HEK293 (cell line): ENCODE measurements at regions not wholly inside any gene's neighbourhood (a gene's known extent, or its start where the extent isn't known, plus 50 kb on each side); places are given as distances from the start of the nearest gene placed in this dataset.

Experiments
- CTCF ChIP-seq: fragments of 450-650 bp; formaldehyde crosslinking; IDR thresholded peaks from 2 replicates; pipeline ENCODE4 v1.5.1; 2016; ENCODE audit warnings: missing biosample characterization, missing genetic modification characterization
- KLF7 ChIP-seq: fragments of 450-650 bp; formaldehyde crosslinking; IDR thresholded peaks from 2 replicates; pipeline ENCODE4 v1.5.1; 2016; ENCODE audit warnings: missing biosample characterization, missing genetic modification characterization, borderline replicate concordance
- ZBTB17 ChIP-seq: fragments of 450-650 bp; formaldehyde crosslinking; IDR thresholded peaks from 2 replicates; pipeline ENCODE4 v1.5.1; 2016; ENCODE audit warnings: missing biosample characterization, missing genetic modification characterization
- ZNF239 ChIP-seq: fragments of 450-650 bp; formaldehyde crosslinking; IDR thresholded peaks from 2 replicates; pipeline ENCODE4 v1.5.1; 2016; ENCODE audit warnings: missing biosample characterization, missing genetic modification characterization
- ZNF24 ChIP-seq: fragments of 450-650 bp; formaldehyde crosslinking; IDR thresholded peaks from 2 replicates; pipeline ENCODE4 v1.5.1; 2016; ENCODE audit warnings: missing biosample characterization, missing genetic modification characterization
- ZNF274 ChIP-seq, 2 experiments: fragments of 200-500 bp in 1 of 2; fragments of 450-650 bp in 1 of 2; sonication (Bioruptor generic) in 1 of 2; formaldehyde crosslinking in 1 of 2; IDR thresholded peaks; 2 replicates each; pipeline versions ENCODE4 v1.5.1 to v1.6.1; 2014 to 2016; ENCODE audit warnings: borderline replicate concordance in 1 of 2, inconsistent platforms in 1 of 2, low read length in 1 of 2, missing biosample characterization in 1 of 2, missing genetic modification characterization in 1 of 2
- ZNF280C ChIP-seq: fragments of 450-650 bp; formaldehyde crosslinking; IDR thresholded peaks from 2 replicates; pipeline ENCODE4 v1.5.1; 2016; ENCODE audit warnings: missing biosample characterization, missing genetic modification characterization
- ZNF302 ChIP-seq: fragments of 450-650 bp; formaldehyde crosslinking; IDR thresholded peaks from 2 replicates; pipeline ENCODE4 v1.5.1; 2016; ENCODE audit warnings: missing biosample characterization, missing genetic modification characterization, low read depth
- ZNF350 ChIP-seq: fragments of 450-650 bp; formaldehyde crosslinking; IDR thresholded peaks from 2 replicates; pipeline ENCODE4 v1.5.0; 2017; ENCODE audit warnings: missing biosample characterization, mild to moderate bottlenecking, missing genetic modification characterization
- ZNF76 ChIP-seq: fragments of 450-650 bp; formaldehyde crosslinking; IDR thresholded peaks from 2 replicates; pipeline ENCODE4; 2016; ENCODE audit warnings: low read depth, missing biosample characterization, missing genetic modification characterization, borderline replicate concordance
- ZNF777 ChIP-seq: fragments of 450-650 bp; formaldehyde crosslinking; IDR thresholded peaks from 2 replicates; pipeline ENCODE4 v1.5.1; 2017; ENCODE audit warnings: missing biosample characterization, missing genetic modification characterization, borderline replicate concordance
- TF ChIP-seq, protein P1 (sequence below): fragments of 450-650 bp; formaldehyde crosslinking; IDR thresholded peaks from 2 replicates; pipeline ENCODE4 v1.5.1; 2016; ENCODE audit warnings: missing biosample characterization, missing genetic modification characterization

DNA sequence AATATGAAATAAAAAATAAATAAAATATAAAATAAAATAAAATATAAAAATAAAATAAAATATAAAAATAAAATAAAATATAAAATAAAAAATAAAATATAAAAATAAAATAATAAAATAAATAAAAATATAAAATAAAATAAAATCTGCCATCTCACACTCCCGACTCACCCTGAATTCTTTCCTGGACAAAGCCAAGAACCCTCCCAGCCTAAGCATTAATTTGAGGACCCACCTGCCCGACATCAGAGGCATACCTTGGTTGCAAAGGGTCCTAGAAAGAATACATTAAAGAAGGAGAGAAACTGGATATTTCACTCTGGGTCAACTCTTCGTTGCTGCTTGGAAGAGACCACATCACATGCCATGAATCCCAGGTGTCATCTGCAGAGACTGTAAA lies 138.3 kb downstream of the CRLF2 start:
- TF ChIP-seq CTCF (no peak), ZNF76 (no peak), ZNF239 (tag by site-specific recombination) (no peak), ZNF777 (tag by site-specific recombination) (no peak), ZNF24 (tag by site-specific recombination) (no peak), ZNF274 (IDR thresholded peaks at IDR 0.05; ENCODE audit: low read length) (no peak), ZNF274 (tag by site-specific recombination; IDR thresholded peaks at IDR 0.05; ENCODE audit: borderline replicate concordance) (no peak), ZNF280C (tag by site-specific recombination) (no peak), ZBTB17 (tag by site-specific recombination) (no peak), KLF7 (tag by site-specific recombination) (no peak), ZNF350 (tag by site-specific recombination) (no peak), ZNF302 (tag by site-specific recombination) (no peak)
- TF ChIP-seq, protein P1, sequence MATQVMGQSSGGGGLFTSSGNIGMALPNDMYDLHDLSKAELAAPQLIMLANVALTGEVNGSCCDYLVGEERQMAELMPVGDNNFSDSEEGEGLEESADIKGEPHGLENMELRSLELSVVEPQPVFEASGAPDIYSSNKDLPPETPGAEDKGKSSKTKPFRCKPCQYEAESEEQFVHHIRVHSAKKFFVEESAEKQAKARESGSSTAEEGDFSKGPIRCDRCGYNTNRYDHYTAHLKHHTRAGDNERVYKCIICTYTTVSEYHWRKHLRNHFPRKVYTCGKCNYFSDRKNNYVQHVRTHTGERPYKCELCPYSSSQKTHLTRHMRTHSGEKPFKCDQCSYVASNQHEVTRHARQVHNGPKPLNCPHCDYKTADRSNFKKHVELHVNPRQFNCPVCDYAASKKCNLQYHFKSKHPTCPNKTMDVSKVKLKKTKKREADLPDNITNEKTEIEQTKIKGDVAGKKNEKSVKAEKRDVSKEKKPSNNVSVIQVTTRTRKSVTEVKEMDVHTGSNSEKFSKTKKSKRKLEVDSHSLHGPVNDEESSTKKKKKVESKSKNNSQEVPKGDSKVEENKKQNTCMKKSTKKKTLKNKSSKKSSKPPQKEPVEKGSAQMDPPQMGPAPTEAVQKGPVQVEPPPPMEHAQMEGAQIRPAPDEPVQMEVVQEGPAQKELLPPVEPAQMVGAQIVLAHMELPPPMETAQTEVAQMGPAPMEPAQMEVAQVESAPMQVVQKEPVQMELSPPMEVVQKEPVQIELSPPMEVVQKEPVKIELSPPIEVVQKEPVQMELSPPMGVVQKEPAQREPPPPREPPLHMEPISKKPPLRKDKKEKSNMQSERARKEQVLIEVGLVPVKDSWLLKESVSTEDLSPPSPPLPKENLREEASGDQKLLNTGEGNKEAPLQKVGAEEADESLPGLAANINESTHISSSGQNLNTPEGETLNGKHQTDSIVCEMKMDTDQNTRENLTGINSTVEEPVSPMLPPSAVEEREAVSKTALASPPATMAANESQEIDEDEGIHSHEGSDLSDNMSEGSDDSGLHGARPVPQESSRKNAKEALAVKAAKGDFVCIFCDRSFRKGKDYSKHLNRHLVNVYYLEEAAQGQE: no peak
